Mesenchymal stem cell (in vitro differentiated cells and primary cell): ENCODE measurements at regions not wholly inside any gene's neighbourhood (a gene's known extent, or its start where the extent isn't known, plus 50 kb on each side); places are given as distances from the start of the nearest gene placed in this dataset.

ENCODE experiments used
- DNase-seq: peaks from one replicate; pipeline ENCODE4 v3.0.0-alpha.2; 2013
- H2AFZ ChIP-seq: one replicate; pipeline ENCODE4 v1.6.1; 2013; ENCODE audit warnings: low read depth, mild to moderate bottlenecking, control low read depth, inconsistent platforms, low read length, moderate library complexity
- H2AK5ac ChIP-seq: 2 replicates; pipeline ENCODE4 v1.6.1; 2013; ENCODE audit warnings: low read length, moderate library complexity, mild to moderate bottlenecking, inconsistent platforms; ENCODE audit not compliant: severe bottlenecking
- H2BK120ac ChIP-seq: one replicate; pipeline ENCODE4 v1.6.1; 2013; ENCODE audit warnings: low read depth, mild to moderate bottlenecking, inconsistent platforms, low read length, moderate library complexity
- H2BK12ac ChIP-seq, 2 experiments: one replicate each; pipeline ENCODE4 v1.6.1; 2013; ENCODE audit warnings: inconsistent platforms in 2 of 2, low read length in 2 of 2, mild to moderate bottlenecking in 2 of 2, moderate library complexity in 2 of 2, control low read depth in 1 of 2
- H2BK15ac ChIP-seq: one replicate; pipeline ENCODE4 v1.6.1; 2013; ENCODE audit warnings: mild to moderate bottlenecking, low read depth, inconsistent platforms; ENCODE audit not compliant: poor library complexity, severe bottlenecking
- H2BK5ac ChIP-seq: 2 replicates; pipeline ENCODE4 v1.6.1; 2013; ENCODE audit warnings: low read depth, mild to moderate bottlenecking, low read length, control low read depth, inconsistent platforms; ENCODE audit not compliant: poor library complexity, severe bottlenecking
- H3K14ac ChIP-seq, 2 experiments: one replicate each; pipeline ENCODE4 v1.6.1; 2013; ENCODE audit warnings: inconsistent platforms in 2 of 2, low read length in 2 of 2, control low read depth in 1 of 2, mild to moderate bottlenecking in 1 of 2, moderate library complexity in 1 of 2
- H3K18ac ChIP-seq, 2 experiments: one replicate each; pipeline ENCODE4 v1.6.1; 2013; ENCODE audit warnings: inconsistent platforms in 2 of 2, low read length in 2 of 2, control low read depth in 1 of 2, low read depth in 1 of 2, mild to moderate bottlenecking in 1 of 2
- H3K23ac ChIP-seq, 2 experiments: one replicate each; pipeline ENCODE4 v1.6.1; 2013; ENCODE audit warnings: inconsistent platforms in 2 of 2, low read length in 2 of 2, mild to moderate bottlenecking in 2 of 2, moderate library complexity in 2 of 2, control low read depth in 1 of 2
- H3K27ac ChIP-seq: 2 replicates; pipeline ENCODE4 v1.5.1; 2013; ENCODE audit warnings: mild to moderate bottlenecking, moderate library complexity, low read length, control low read depth, inconsistent platforms; ENCODE audit not compliant: poor library complexity, severe bottlenecking
- H3K27me3 ChIP-seq, 2 experiments: 2 replicates each; pipeline versions ENCODE4 v1.6.1 to v1.7.0; 2013; ENCODE audit warnings: low read length in 2 of 2, mild to moderate bottlenecking in 2 of 2, moderate library complexity in 2 of 2, control low read depth in 1 of 2, inconsistent platforms in 1 of 2; ENCODE audit not compliant: control insufficient read depth in 1 of 2, insufficient read depth in 1 of 2
- H3K36me3 ChIP-seq, 2 experiments: 2 replicates each; pipeline versions ENCODE4 v1.6.1 to v1.7.0; 2013; ENCODE audit warnings: low read length in 2 of 2, control low read depth in 1 of 2, inconsistent platforms in 1 of 2, low read depth in 1 of 2, mild to moderate bottlenecking in 1 of 2; ENCODE audit not compliant: insufficient read depth in 2 of 2, control insufficient read depth in 1 of 2
- H3K4ac ChIP-seq, 2 experiments: one replicate each; pipeline ENCODE4 v1.6.1; 2013; ENCODE audit warnings: inconsistent platforms in 2 of 2, low read length in 2 of 2, mild to moderate bottlenecking in 2 of 2, moderate library complexity in 2 of 2, control low read depth in 1 of 2, low read depth in 1 of 2
- H3K4me1 ChIP-seq: 2 replicates; pipeline ENCODE4 v1.6.1; 2013; ENCODE audit warnings: low read depth, low read length, control low read depth; ENCODE audit not compliant: control insufficient read depth, insufficient read depth
- H3K4me2 ChIP-seq: 2 replicates; pipeline ENCODE4 v1.6.1; 2013; ENCODE audit warnings: low read length, mild to moderate bottlenecking, inconsistent platforms; ENCODE audit not compliant: poor library complexity, severe bottlenecking
- H3K4me3 ChIP-seq, 2 experiments: 2 replicates each; pipeline versions ENCODE4 v1.5.1 to v1.7.0; 2013; ENCODE audit warnings: low read length in 2 of 2, mild to moderate bottlenecking in 2 of 2, control low read depth in 1 of 2, low read depth in 1 of 2; ENCODE audit not compliant: insufficient read depth in 1 of 2
- H3K79me1 ChIP-seq: replicated peaks from 2 replicates; pipeline ENCODE4 v1.6.1; 2013; ENCODE audit warnings: mild to moderate bottlenecking, control low read depth, low read length, inconsistent platforms; ENCODE audit not compliant: poor library complexity, severe bottlenecking
- H3K9ac ChIP-seq: 2 replicates; pipeline ENCODE4 v1.7.0; 2013; ENCODE audit warnings: mild to moderate bottlenecking, low read length, moderate library complexity
- H3K9me3 ChIP-seq: 2 replicates; pipeline ENCODE4 v1.7.0; 2013; ENCODE audit warnings: mild to moderate bottlenecking, low read length; ENCODE audit not compliant: control insufficient read depth
- H4K8ac ChIP-seq: one replicate; pipeline ENCODE4 v1.6.1; 2013; ENCODE audit warnings: inconsistent platforms, mild to moderate bottlenecking, low read length, moderate library complexity
- H4K91ac ChIP-seq: one replicate; pipeline ENCODE4 v1.6.1; 2013; ENCODE audit warnings: mild to moderate bottlenecking, low read length, inconsistent platforms
- WGBS: methylation state at CpG from one replicate; pipeline ENCODE4 v1.1.7; 2013; ENCODE audit warnings: mixed read lengths; 5-methylcytosine and 5-hydroxymethylcytosine counted together

- no peaks in the 10 kb centered on the region for H3K79me1 ChIP-seq
- no peak overlapping the region for H3K9ac ChIP-seq
- no peaks in the 10 kb centered on the region for H3K4me1 ChIP-seq
- WGBS: 87% methylated on average over 4 of the region's 4 CpGs
- H3K36me3 ChIP-seq: no peaks in the 10 kb centered on the region
- no peak overlapping the region for H3K14ac ChIP-seq
- H4K91ac ChIP-seq: no peak overlapping the region
- H3K4ac ChIP-seq: no peak overlapping the region
- no peak overlapping the region for H3K4me3 ChIP-seq
- no peaks in the 10 kb centered on the region for H3K9me3 ChIP-seq
- no peak overlapping the region for H3K4me2 ChIP-seq
- no peak for DNase-seq
- H2BK120ac ChIP-seq: no peak overlapping the region
- H2AK5ac ChIP-seq: no peak overlapping the region
- no peak overlapping the region for H2BK15ac ChIP-seq
- no peak overlapping the region for H3K23ac ChIP-seq
- H3K27me3 ChIP-seq: no peaks in the 10 kb centered on the region
- no peak overlapping the region for H2BK5ac ChIP-seq
- H4K8ac ChIP-seq: no peak overlapping the region
- H2BK12ac ChIP-seq: no peak overlapping the region
- H2AFZ ChIP-seq: no peak overlapping the region
- no peak overlapping the region for H3K27ac ChIP-seq
- H3K18ac ChIP-seq: no peak overlapping the region
These were observed 1168.0 kb downstream of the SUCLG1 start for GRCh38 chr2:83291083-83291482.

- H2BK15ac ChIP-seq: no peak overlapping the region
- no peak overlapping the region for H3K9ac ChIP-seq
- H2BK5ac ChIP-seq: no peak overlapping the region
- H3K27me3 ChIP-seq: no peaks in the 10 kb centered on the region
- no peaks in the 10 kb centered on the region for H3K4me1 ChIP-seq
- no peaks in the 10 kb centered on the region for H3K79me1 ChIP-seq
- H3K4me2 ChIP-seq: no peak overlapping the region
- H4K8ac ChIP-seq: no peak overlapping the region
- no peak overlapping the region for H3K4me3 ChIP-seq
- no peak overlapping the region for H3K14ac ChIP-seq
- no peaks in the 10 kb centered on the region for H3K9me3 ChIP-seq
- no peak overlapping the region for H2BK12ac ChIP-seq
- H3K23ac ChIP-seq: no peak overlapping the region
- H2AK5ac ChIP-seq: no peak overlapping the region
- no peak overlapping the region for H3K27ac ChIP-seq
- H4K91ac ChIP-seq: no peak overlapping the region
- no peak overlapping the region for H3K4ac ChIP-seq
- H3K18ac ChIP-seq: no peak overlapping the region
- H3K36me3 ChIP-seq: no peaks in the 10 kb centered on the region
- no peak overlapping the region for H2AFZ ChIP-seq
- DNase-seq: no peak
- no peak overlapping the region for H2BK120ac ChIP-seq
These were observed 1176.2 kb downstream of the SUCLG1 start for GRCh38 chr2:83282841-83283240.

- Histone ChIP-seq H3K9ac (no peak overlapping the region), H4K8ac (no peak overlapping the region), H2BK12ac (no peak overlapping the region), H2AFZ (no peak overlapping the region), H3K18ac (no peak overlapping the region), H3K79me1 (no peaks in the 10 kb centered on the region), H3K23ac (no peak overlapping the region), H3K36me3 (no peaks in the 10 kb centered on the region), H2BK15ac (no peak overlapping the region), H3K27ac (no peak overlapping the region), H3K4ac (no peak overlapping the region), H3K14ac (no peak overlapping the region), H3K4me2 (no peak overlapping the region), H3K4me3 (no peak overlapping the region), H3K4me1 (no peaks in the 10 kb centered on the region), H2BK120ac (no peak overlapping the region), H3K9me3 (no peaks in the 10 kb centered on the region), H2BK5ac (no peak overlapping the region), H4K91ac (no peak overlapping the region), H3K27me3 (no peaks in the 10 kb centered on the region), H2AK5ac (no peak overlapping the region)
- no peak for DNase-seq
- WGBS: 73% methylated on average over 6 of the region's 6 CpGs
These were observed 1176.9 kb downstream of the SUCLG1 start for GRCh38 chr2:83282043-83282795.

GRCh38 chr2:83280391-83280790 is 1178.7 kb downstream of the SUCLG1 start:
- Histone ChIP-seq H2AFZ (no peak overlapping the region), H3K4me1 (no peaks in the 10 kb centered on the region)

More at GRCh38 chr2:83280391-83280790, 1178.7 kb downstream of the SUCLG1 start:
- H3K4ac ChIP-seq: no peak overlapping the region
- H2AK5ac ChIP-seq: no peak overlapping the region
- no peak overlapping the region for H3K14ac ChIP-seq
- no peak overlapping the region for H3K18ac ChIP-seq
- no peak overlapping the region for H3K4me3 ChIP-seq
- no peak overlapping the region for H2BK15ac ChIP-seq
- no peak overlapping the region for H2BK5ac ChIP-seq
- no peak overlapping the region for H4K8ac ChIP-seq
- H3K9me3 ChIP-seq: peaks cover 2% of the 10 kb centered on the region
- H3K23ac ChIP-seq: no peak overlapping the region
- H2BK120ac ChIP-seq: no peak overlapping the region
- H4K91ac ChIP-seq: no peak overlapping the region
- WGBS: 100% methylated on average over 1 of the region's 1 CpG
- no peak overlapping the region for H2BK12ac ChIP-seq
- H3K36me3 ChIP-seq: no peaks in the 10 kb centered on the region
- H3K9ac ChIP-seq: no peak overlapping the region
- H3K27ac ChIP-seq: no peak overlapping the region
- no peak overlapping the region for H3K4me2 ChIP-seq
- DNase-seq: no peak
- H3K27me3 ChIP-seq: no peaks in the 10 kb centered on the region
- no peaks in the 10 kb centered on the region for H3K79me1 ChIP-seq
